ENCODE measurements at regions not wholly inside any gene's neighbourhood (a gene's known extent, or its start where the extent isn't known, plus 50 kb on each side); places are given as distances from the start of the nearest gene placed in this dataset.

GRCh38 chrX:149298111-149298510, 207.0 kb downstream of the IDS start:
- Mint-ChIP-seq H3K4me3 (no peak overlapping the region), H3K4me1 (no peaks in the 10 kb centered on the region), H3K27me3 (no peaks in the 10 kb centered on the region), H3K9me3 (no peaks in the 10 kb centered on the region), H3K27ac (no peak overlapping the region), H3K36me3 (no peaks in the 10 kb centered on the region)
- DNase-seq = no peak

- Mint-ChIP-seq H3K9me3 (no peaks in the 10 kb centered on the region), H3K4me1 (no peaks in the 10 kb centered on the region), H3K36me3 (no peaks in the 10 kb centered on the region), H3K27me3 (no peaks in the 10 kb centered on the region), H3K4me3 (no peak overlapping the region), H3K27ac (no peak overlapping the region)
- DNase-seq = no peak
Measured at GRCh38 chrX:149296092-149296491, 209.0 kb downstream of the IDS start.

- H3K27ac Mint-ChIP-seq = no peak overlapping the region
- no peak overlapping the region for H3K4me3 Mint-ChIP-seq
- no peaks in the 10 kb centered on the region for H3K9me3 Mint-ChIP-seq
- no peaks in the 10 kb centered on the region for H3K27me3 Mint-ChIP-seq
- peaks cover 13% of the 10 kb centered on the region for H3K4me1 Mint-ChIP-seq
- H3K36me3 Mint-ChIP-seq = no peaks in the 10 kb centered on the region
- peak; percentile 43 for DNase-seq
Measured at GRCh38 chrX:149286940-149287349, 218.2 kb downstream of the IDS start.

GRCh38 chrX:149284616-149285015, 220.5 kb downstream of the IDS start:
- Mint-ChIP-seq H3K27ac (peak overlapping the region; percentile 84), H3K27me3 (no peaks in the 10 kb centered on the region), H3K4me3 (peak overlapping the region; percentile 11)

GRCh38 chrX:149283853-149284252, 221.3 kb downstream of the IDS start:
- Mint-ChIP-seq H3K9me3 (no peaks in the 10 kb centered on the region), H3K27ac (peak overlapping the region; percentile 84), H3K36me3 (no peaks in the 10 kb centered on the region), H3K4me1 (peaks cover 13% of the 10 kb centered on the region), H3K27me3 (no peaks in the 10 kb centered on the region), H3K4me3 (no peak overlapping the region)
- DNase-seq = no peak

More at GRCh38 chrX:149284616-149285015, 220.5 kb downstream of the IDS start:
- no peaks in the 10 kb centered on the region for H3K9me3 Mint-ChIP-seq
- DNase-seq = peak; percentile 4
- H3K36me3 Mint-ChIP-seq = no peaks in the 10 kb centered on the region
- peaks cover 13% of the 10 kb centered on the region for H3K4me1 Mint-ChIP-seq

- Mint-ChIP-seq H3K4me1 (peaks cover 13% of the 10 kb centered on the region), H3K27ac (no peak overlapping the region), H3K9me3 (no peaks in the 10 kb centered on the region), H3K27me3 (no peaks in the 10 kb centered on the region), H3K4me3 (no peak overlapping the region), H3K36me3 (no peaks in the 10 kb centered on the region)
- DNase-seq = no peak
Measured at GRCh38 chrX:149282909-149283308, 222.2 kb downstream of the IDS start.

- Mint-ChIP-seq H3K36me3 (no peaks in the 10 kb centered on the region), H3K27me3 (no peaks in the 10 kb centered on the region), H3K4me1 (peaks cover 11% of the 10 kb centered on the region), H3K9me3 (no peaks in the 10 kb centered on the region), H3K4me3 (no peak overlapping the region), H3K27ac (no peak overlapping the region)
- DNase-seq = no peak
Measured at GRCh38 chrX:149280011-149280410, 225.1 kb downstream of the IDS start.

- no peak for DNase-seq
- H3K9me3 Mint-ChIP-seq = no peaks in the 10 kb centered on the region
- H3K4me3 Mint-ChIP-seq = no peak overlapping the region
- H3K4me1 Mint-ChIP-seq = no peaks in the 10 kb centered on the region
- peaks cover 7% of the 10 kb centered on the region for H3K27me3 Mint-ChIP-seq
- no peak overlapping the region for H3K27ac Mint-ChIP-seq
- no peaks in the 10 kb centered on the region for H3K36me3 Mint-ChIP-seq
Measured at GRCh38 chrX:149275836-149276235, 229.3 kb downstream of the IDS start.

GRCh38 chrX:149274516-149275105, 230.5 kb downstream of the IDS start:
- no peak overlapping the region for H3K4me3 Mint-ChIP-seq
- peaks cover 7% of the 10 kb centered on the region for H3K27me3 Mint-ChIP-seq
- H3K36me3 Mint-ChIP-seq = no peaks in the 10 kb centered on the region

GRCh38 chrX:149272690-149273463, 232.2 kb downstream of the IDS start:
- no peaks in the 10 kb centered on the region for H3K9me3 Mint-ChIP-seq
- no peak for DNase-seq
- H3K27me3 Mint-ChIP-seq = peaks cover 7% of the 10 kb centered on the region
- H3K36me3 Mint-ChIP-seq = no peaks in the 10 kb centered on the region
- H3K4me1 Mint-ChIP-seq = peaks cover 8% of the 10 kb centered on the region
- H3K27ac Mint-ChIP-seq = no peak overlapping the region
- H3K4me3 Mint-ChIP-seq = no peak overlapping the region

More at GRCh38 chrX:149274516-149275105, 230.5 kb downstream of the IDS start:
- DNase-seq = no peak
- Mint-ChIP-seq H3K27ac (no peak overlapping the region), H3K9me3 (no peaks in the 10 kb centered on the region), H3K4me1 (peaks cover 3% of the 10 kb centered on the region)

GRCh38 chrX:149267878-149268813, 237.0 kb downstream of the IDS start:
- Mint-ChIP-seq H3K27me3 (no peaks in the 10 kb centered on the region), H3K27ac (no peak overlapping the region), H3K9me3 (peaks cover 1% of the 10 kb centered on the region), H3K4me1 (peaks cover 8% of the 10 kb centered on the region), H3K4me3 (no peak overlapping the region), H3K36me3 (no peaks in the 10 kb centered on the region)
- no peak for DNase-seq

GRCh38 chrX:149262086-149262485, 243.0 kb downstream of the IDS start:
- H3K27ac Mint-ChIP-seq = no peak overlapping the region
- H3K4me1 Mint-ChIP-seq = no peaks in the 10 kb centered on the region
- no peak overlapping the region for H3K4me3 Mint-ChIP-seq
- peaks cover 1% of the 10 kb centered on the region for H3K9me3 Mint-ChIP-seq
- no peaks in the 10 kb centered on the region for H3K36me3 Mint-ChIP-seq
- no peak for DNase-seq
- no peaks in the 10 kb centered on the region for H3K27me3 Mint-ChIP-seq

- no peak for DNase-seq
- no peak overlapping the region for H3K27ac Mint-ChIP-seq
- H3K4me3 Mint-ChIP-seq = no peak overlapping the region
- H3K36me3 Mint-ChIP-seq = no peaks in the 10 kb centered on the region
- H3K9me3 Mint-ChIP-seq = peaks cover 1% of the 10 kb centered on the region
- no peaks in the 10 kb centered on the region for H3K4me1 Mint-ChIP-seq
- H3K27me3 Mint-ChIP-seq = no peaks in the 10 kb centered on the region
Measured at GRCh38 chrX:149259241-149259640, 245.9 kb downstream of the IDS start.

- no peaks in the 10 kb centered on the region for H3K36me3 Mint-ChIP-seq
- no peak overlapping the region for H3K27ac Mint-ChIP-seq
- no peaks in the 10 kb centered on the region for H3K27me3 Mint-ChIP-seq
- no peak overlapping the region for H3K4me3 Mint-ChIP-seq
- H3K4me1 Mint-ChIP-seq = no peaks in the 10 kb centered on the region
- no peaks in the 10 kb centered on the region for H3K9me3 Mint-ChIP-seq
- no peak for DNase-seq
Measured at GRCh38 chrX:149255860-149256259, 249.2 kb downstream of the IDS start.

GRCh38 chrX:149248073-149248625, 257.0 kb downstream of the IDS start:
- Mint-ChIP-seq H3K4me3 (no peak overlapping the region), H3K9me3 (no peaks in the 10 kb centered on the region), H3K4me1 (peaks cover 4% of the 10 kb centered on the region), H3K27me3 (peaks cover 4% of the 10 kb centered on the region), H3K27ac (no peak overlapping the region), H3K36me3 (no peaks in the 10 kb centered on the region)
- DNase-seq = no peak
